ENCODE measurements at regions not wholly inside any gene's neighbourhood (a gene's known extent, or its start where the extent isn't known, plus 50 kb on each side); places are given as distances from the start of the nearest gene placed in this dataset.

- H3K4me3 ChIP-seq (ENCODE audit: low read depth, low read length) = no peak overlapping the region
- no peak for TF ChIP-seq CTCF (IDR thresholded peaks at IDR 0.05; ENCODE audit: control insufficient read depth, extremely low read depth, insufficient read depth)
- DNase-seq (ENCODE audit: low read depth) = no peak
Measured at GRCh38 chr4:63226229-63226628, 1183.0 kb downstream of the TECRL start.

- H3K4me3 ChIP-seq (ENCODE audit: low read depth, low read length) = no peak overlapping the region
- no peak for TF ChIP-seq CTCF (IDR thresholded peaks at IDR 0.05; ENCODE audit: control insufficient read depth, extremely low read depth, insufficient read depth)
- no peak for DNase-seq (ENCODE audit: low read depth)
Measured at GRCh38 chr4:63222466-63222865, 1186.8 kb downstream of the TECRL start.

- no peak for DNase-seq (ENCODE audit: low read depth)
- TF ChIP-seq CTCF (IDR thresholded peaks at IDR 0.05; ENCODE audit: control insufficient read depth, extremely low read depth, insufficient read depth) = no peak
- no peak overlapping the region for H3K4me3 ChIP-seq (ENCODE audit: low read depth, low read length)
Measured at GRCh38 chr4:63221477-63221876, 1187.8 kb downstream of the TECRL start.

- DNase-seq (ENCODE audit: low read depth) = no peak
- no peak overlapping the region for H3K4me3 ChIP-seq (ENCODE audit: low read depth, low read length)
- TF ChIP-seq CTCF (IDR thresholded peaks at IDR 0.05; ENCODE audit: control insufficient read depth, extremely low read depth, insufficient read depth) = no peak
Measured at GRCh38 chr4:63218856-63219255, 1190.4 kb downstream of the TECRL start.

GRCh38 chr4:63214076-63214475, 1195.2 kb downstream of the TECRL start:
- DNase-seq (ENCODE audit: low read depth) = no peak
- no peak overlapping the region for H3K4me3 ChIP-seq (ENCODE audit: low read depth, low read length)
- TF ChIP-seq CTCF (IDR thresholded peaks at IDR 0.05; ENCODE audit: control insufficient read depth, extremely low read depth, insufficient read depth) = no peak

- no peak for DNase-seq (ENCODE audit: low read depth)
Measured at GRCh38 chr4:63211776-63212479, 1197.3 kb downstream of the TECRL start.

More at GRCh38 chr4:63211776-63212479, 1197.3 kb downstream of the TECRL start:
- TF ChIP-seq CTCF (IDR thresholded peaks at IDR 0.05; ENCODE audit: control insufficient read depth, extremely low read depth, insufficient read depth) = no peak
- H3K4me3 ChIP-seq (ENCODE audit: low read depth, low read length) = no peak overlapping the region
